Adrenal gland (tissue), 9 donors: ENCODE measurements at regions not wholly inside any gene's neighbourhood (a gene's known extent, or its start where the extent isn't known, plus 50 kb on each side); places are given as distances from the start of the nearest gene placed in this dataset.
A peak's percentile ranks its signal among the peaks of the same experiment; 100 is the strongest.
"Not testable (repeated sequence)": the region's sequence is repeated elsewhere in the genome, so short reads cannot be mapped to it uniquely, and the experiment has no call there.

Experiments used
- DNase-seq, 7 donors: peaks; one replicate each; pipeline ENCODE4 v3.0.0-alpha.2; 2019 to 2020
- H3K27ac ChIP-seq, 5 donors: fragments of 200-600 bp; sonication (generic) in 4 of 5; 1 replicate in 3 of 5; 2 replicates in 2 of 5; pipeline versions ENCODE4 v1.5.1 to v1.8.0; 2016 to 2020; ENCODE audit warnings: mild to moderate bottlenecking in 1 of 5
- H3K27me3 ChIP-seq: fragments of 200-600 bp; 2 replicates; pipeline ENCODE4 v1.8.0; 2021
- H3K36me3 ChIP-seq, 2 donors: fragments of 200-600 bp; replicated peaks in 1 of 2; 1 replicate in 1 of 2; 2 replicates in 1 of 2; pipeline versions ENCODE4 v1.5.1 to v1.8.0; 2018 to 2022
- H3K4me1 ChIP-seq, 2 donors: fragments of 200-600 bp; replicated peaks in 1 of 2; 1 replicate in 1 of 2; 2 replicates in 1 of 2; pipeline versions ENCODE4 v1.5.1 to v1.8.0; 2018 to 2021
- H3K4me3 ChIP-seq, 4 donors: fragments of 200-600 bp; sonication (generic) in 3 of 4; one replicate each; pipeline ENCODE4 v1.5.1; 2016 to 2018
- H3K9me3 ChIP-seq, 3 donors: fragments of 200-600 bp; sonication (generic) in 1 of 3; replicated peaks in 1 of 3; 1 replicate in 2 of 3; 2 replicates in 1 of 3; pipeline versions ENCODE4 v1.5.1 to v1.8.0; 2016 to 2021
- CTCF ChIP-seq, 6 experiments: fragments of 450-650 bp in 4 of 6; fragments of 200-600 bp in 2 of 6; sonication (generic) in 1 of 6; IDR thresholded peaks; 1 replicate in 5 of 6; 2 replicates in 1 of 6; pipeline versions ENCODE4 v1.5.1 to v1.8.0; 2016 to 2021; ENCODE audit warnings: antibody characterized with exemption in 6 of 6, mild to moderate bottlenecking in 2 of 6, moderate library complexity in 1 of 6
- POLR2A ChIP-seq, 2 donors: fragments of 450-650 bp; IDR thresholded peaks; one replicate each; pipeline ENCODE4 v1.6.1; 2017; ENCODE audit warnings: antibody characterized with exemption in 2 of 2, mild to moderate bottlenecking in 2 of 2, moderate library complexity in 1 of 2
- WGBS, 4 donors: extraction: QIAGEN DNeasy Blood & Tissue Kit in 2 of 4; methylation state at CpG; one replicate each; pipeline versions ENCODE4 v1.1.5 to v1.1.7; 2013 to 2017; 5-methylcytosine and 5-hydroxymethylcytosine counted together
- intact Hi-C, 2 donors: fragments of 100-400 bp; cut with DNase I; formaldehyde crosslinking; loops; one replicate each; pipeline versions ENCODE4 v1.14.1 to v1.15.0; 2022 to 2023
- donor health status: healthy with polysubstance abuse.
- donor health status: Bipolar disorder and iron deficiency.
- donor health status: DM: yes; HTN: yes; CAD: no.
- donor health status: DM: no; HTN: no; CAD: no.
- donor health status: DM: no; HTN: no; CAD: no.

GRCh38 chr1:234780112-234780511 is 170.1 kb upstream of the IRF2BP2 start:
- no peaks in the 10 kb centered on the region for H3K4me1 ChIP-seq
- WGBS, 4 donors, result 74 to 84% (median 80%) methylated on average over 3 of the region's 3 CpGs
- peak in 2 of 7 donors; percentile 13 to 19 for DNase-seq
- no peak overlapping the region for H3K4me3 ChIP-seq
- no peaks in the 10 kb centered on the region for H3K36me3 ChIP-seq
- peaks cover 24% of the 10 kb centered on the region for H3K27me3 ChIP-seq
- no peak overlapping the region for H3K27ac ChIP-seq
- H3K9me3 ChIP-seq, result no peaks in the 10 kb centered on the region
- peak in 1 of 2 donors; percentile 14 for TF ChIP-seq POLR2A (IDR thresholded peaks at IDR 0.05)
- no peak for TF ChIP-seq CTCF (IDR thresholded peaks at IDR 0.05)
- intact Hi-C loops, result no loop called here

GRCh38 chr1:234779600-234779999 is 169.6 kb upstream of the IRF2BP2 start:
- H3K36me3 ChIP-seq, H3K27ac ChIP-seq, H3K4me1 ChIP-seq, intact Hi-C loops, H3K4me3 ChIP-seq, H3K9me3 ChIP-seq: not testable (repeated sequence)
- 85 to 97% (median 91%) methylated on average over 5 of the region's 5 CpGs for whole genome bisulfite sequencing, 4 donors
- peak in 3 of 7 donors; percentile 13 to 39 (median 17) for DNase-seq
- H3K27me3 ChIP-seq, result peaks cover 24% of the 10 kb centered on the region

- H3K27ac ChIP-seq, result no peak overlapping the region
- H3K36me3 ChIP-seq, result no peaks in the 10 kb centered on the region
- peak in 2 of 7 donors; percentile 25 to 28 for DNase-seq
- intact Hi-C loops, result no loop called here
- peaks cover 24% of the 10 kb centered on the region for H3K27me3 ChIP-seq
- TF ChIP-seq CTCF (IDR thresholded peaks at IDR 0.05) (no peak), POLR2A (IDR thresholded peaks at IDR 0.05) (no peak)
- H3K4me1 ChIP-seq, result no peaks in the 10 kb centered on the region
- H3K9me3 ChIP-seq, result no peaks in the 10 kb centered on the region
- no peak overlapping the region for H3K4me3 ChIP-seq
- WGBS, 4 donors, result 76 to 79% (median 78%) methylated on average over 7 of the region's 7 CpGs
Observed at GRCh38 chr1:234779160-234779538, 169.2 kb upstream of the IRF2BP2 start.

GRCh38 chr1:234778221-234779159 is 168.5 kb upstream of the IRF2BP2 start:
- DNase-seq, result peak in 3 of 7 donors; percentile 22 to 37 (median 30)
- H3K27me3 ChIP-seq, result peaks cover 24% of the 10 kb centered on the region
- peak overlapping the region in 1 of 5 donors; percentile 0 for H3K27ac ChIP-seq
- no peaks in the 10 kb centered on the region for H3K4me1 ChIP-seq
- no peak overlapping the region for H3K4me3 ChIP-seq
- H3K9me3 ChIP-seq, result no peaks in the 10 kb centered on the region
- intact Hi-C loops, result no loop called here
- 67 to 71% (median 69%) methylated on average over 22 of the region's 22 CpGs for WGBS, 4 donors
- TF ChIP-seq CTCF (IDR thresholded peaks at IDR 0.05), result no peak
- no peak for TF ChIP-seq POLR2A (IDR thresholded peaks at IDR 0.05)
- no peaks in the 10 kb centered on the region for H3K36me3 ChIP-seq

GRCh38 chr1:234777856-234778220 is 167.9 kb upstream of the IRF2BP2 start:
- peak in 1 of 7 donors; percentile 11 for DNase-seq
- peaks cover 24% of the 10 kb centered on the region for H3K27me3 ChIP-seq
- WGBS, 4 donors, result 72 to 85% (median 79%) methylated on average over 1 of the region's 1 CpG

More at GRCh38 chr1:234777856-234778220, 167.9 kb upstream of the IRF2BP2 start:
- H3K4me1 ChIP-seq, result no peaks in the 10 kb centered on the region
- H3K9me3 ChIP-seq, result no peaks in the 10 kb centered on the region
- H3K27ac ChIP-seq, result no peak overlapping the region
- no peak overlapping the region for H3K4me3 ChIP-seq
- TF ChIP-seq POLR2A (IDR thresholded peaks at IDR 0.05) (no peak), CTCF (IDR thresholded peaks at IDR 0.05) (no peak)
- intact Hi-C loops, result no loop called here
- no peaks in the 10 kb centered on the region for H3K36me3 ChIP-seq
